ENCODE measurements at regions not wholly inside any gene's neighbourhood (a gene's known extent, or its start where the extent isn't known, plus 50 kb on each side); places are given as distances from the start of the nearest gene placed in this dataset.
A peak's percentile ranks its signal among the peaks of the same experiment; 100 is the strongest.

DNA sequence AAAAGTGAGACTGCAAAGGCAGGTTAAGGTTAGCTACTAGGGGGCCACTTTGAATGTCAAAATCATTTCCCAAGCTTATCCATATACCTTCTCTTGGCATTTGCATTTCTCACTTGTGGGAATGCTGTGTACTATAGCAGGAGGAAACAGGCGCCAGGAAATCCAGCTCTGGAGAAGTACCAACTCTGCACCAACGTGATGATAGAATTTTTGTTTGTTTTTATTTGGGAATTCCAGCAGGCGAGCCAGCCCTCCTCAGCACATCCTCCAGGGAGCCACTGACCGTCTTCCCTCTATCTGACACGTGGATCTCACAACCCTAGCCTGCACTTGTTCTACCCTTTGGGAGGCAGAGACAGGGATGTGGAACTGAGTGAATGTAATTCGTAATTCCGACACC lies 318.0 kb downstream of the ACTL7B start:
- Histone ChIP-seq H3K79me1 (ENCODE audit: low read depth in 1 of 2, low read length in 2 of 2) (no peaks in the 10 kb centered on the region), H4K8ac (ENCODE audit: low read depth in 2 of 2, low read length in 2 of 2) (peak overlapping the region in 1 of 2 experiments; percentile 49; a peak in 1 of 4 replicates), H3K56ac (ENCODE audit: extremely low read depth, insufficient read depth, low read length) (no peak overlapping the region), H3K9me3 (ENCODE audit: control insufficient read depth, insufficient read depth, low read length) (peaks cover 4% of the 10 kb centered on the region; the same call in 1 of the 2 replicates), H3K9me1 (ENCODE audit: insufficient read depth, low read length) (peaks cover 6% of the 10 kb centered on the region), H3K23ac (ENCODE audit: low read depth, low read length) (no peak overlapping the region), H3K36me3 (ENCODE audit: control insufficient read depth, insufficient read depth, low read length) (no peaks in the 10 kb centered on the region), H2BK20ac (ENCODE audit: low read depth, low read length) (peak overlapping the region; percentile 46; the same call in 1 of the 2 replicates), H3K18ac (ENCODE audit: low read depth, low read length) (peak overlapping the region; percentile 54; the same call in 1 of the 2 replicates), H2BK120ac (ENCODE audit: low read depth, low read length) (peak overlapping the region; percentile 25; the same call in 1 of the 2 replicates), H2BK15ac (ENCODE audit: low read depth, low read length) (peak overlapping the region; percentile 3; the same call in 1 of the 3 replicates), H4K5ac (ENCODE audit: low read depth, low read length) (no peak overlapping the region), H3K4me3 (ENCODE audit: insufficient read depth, low read depth, low read length) (no peak overlapping the region), H3K4me1 (ENCODE audit: control insufficient read depth, insufficient read depth, low read length) (peaks cover 10% of the 10 kb centered on the region), H4K91ac (ENCODE audit: insufficient read depth, low read depth, low read length) (0 out of 2 replicates have a peak overlapping the region, but pooled peaks have one; percentile 6), H3K14ac (replicated peaks; ENCODE audit: low read depth, low read length) (0 out of 2 replicates have a peak overlapping the region, but pooled peaks have one; percentile 32), H2BK5ac (ENCODE audit: low read depth, low read length, poor library complexity, severe bottlenecking) (no peak overlapping the region), H3K4ac (ENCODE audit: low read depth, low read length) (peak overlapping the region; percentile 37), H4K20me1 (ENCODE audit: insufficient read depth, low read length) (no peaks in the 10 kb centered on the region), H2AK5ac (ENCODE audit: low read depth, low read length) (peak overlapping the region; percentile 65), H3K27me3 (ENCODE audit: control insufficient read depth, insufficient read depth, low read length) (no peaks in the 10 kb centered on the region), H3K4me2 (ENCODE audit: low read depth, low read length) (no peak overlapping the region), H2AK9ac (replicated peaks; ENCODE audit: low read depth, low read length, poor library complexity) (no peak overlapping the region), H2AFZ (replicated peaks; ENCODE audit: low read length, poor library complexity) (peak overlapping the region; percentile 68), H3K27ac (ENCODE audit: insufficient read depth, low read length) (no peak overlapping the region), H3K9ac (ENCODE audit: low read depth, low read length) (no peak overlapping the region)
- ChIA-PET CTCF (no interaction called here), POLR2A (ENCODE audit: unreplicated experiment) (no interaction called here)
- in situ Hi-C loops (cut with MboI; ENCODE audit: low sequenced_read_pairs): no loop called here
- TF ChIP-seq RCOR1 (IDR thresholded peaks at IDR 0.05; ENCODE audit: insufficient replicate concordance, low read length) (no peak), CHD1 (IDR thresholded peaks at IDR 0.05; ENCODE audit: low read depth, low read length) (no peak), NFE2L2 (IDR thresholded peaks at IDR 0.05; ENCODE audit: low read depth, low read length) (no peak), MXI1 (IDR thresholded peaks at IDR 0.05; ENCODE audit: borderline replicate concordance, low read depth, low read length) (no peak), SMC3 (IDR thresholded peaks at IDR 0.05; ENCODE audit: low read depth, low read length) (no peak), RFX5 (IDR thresholded peaks at IDR 0.05; ENCODE audit: low read depth, low read length) (no peak), FOS (IDR thresholded peaks at IDR 0.05; ENCODE audit: low read depth, low read length) (no peak), MAZ (IDR thresholded peaks at IDR 0.05; ENCODE audit: borderline replicate concordance, low read depth, low read length) (no peak), BHLHE40 (IDR thresholded peaks at IDR 0.05; ENCODE audit: low read depth, low read length) (no peak), RAD21 (IDR thresholded peaks at IDR 0.05; ENCODE audit: low read length) (no peak), CEBPB (IDR thresholded peaks at IDR 0.05; ENCODE audit: low read depth, low read length) (no peak), POLR2A (IDR thresholded peaks at IDR 0.05; ENCODE audit: low read depth, low read length) (no peak), MAFK (IDR thresholded peaks at IDR 0.05; ENCODE audit: low read depth, low read length) (no peak)
- TF ChIP-seq, protein P1, sequence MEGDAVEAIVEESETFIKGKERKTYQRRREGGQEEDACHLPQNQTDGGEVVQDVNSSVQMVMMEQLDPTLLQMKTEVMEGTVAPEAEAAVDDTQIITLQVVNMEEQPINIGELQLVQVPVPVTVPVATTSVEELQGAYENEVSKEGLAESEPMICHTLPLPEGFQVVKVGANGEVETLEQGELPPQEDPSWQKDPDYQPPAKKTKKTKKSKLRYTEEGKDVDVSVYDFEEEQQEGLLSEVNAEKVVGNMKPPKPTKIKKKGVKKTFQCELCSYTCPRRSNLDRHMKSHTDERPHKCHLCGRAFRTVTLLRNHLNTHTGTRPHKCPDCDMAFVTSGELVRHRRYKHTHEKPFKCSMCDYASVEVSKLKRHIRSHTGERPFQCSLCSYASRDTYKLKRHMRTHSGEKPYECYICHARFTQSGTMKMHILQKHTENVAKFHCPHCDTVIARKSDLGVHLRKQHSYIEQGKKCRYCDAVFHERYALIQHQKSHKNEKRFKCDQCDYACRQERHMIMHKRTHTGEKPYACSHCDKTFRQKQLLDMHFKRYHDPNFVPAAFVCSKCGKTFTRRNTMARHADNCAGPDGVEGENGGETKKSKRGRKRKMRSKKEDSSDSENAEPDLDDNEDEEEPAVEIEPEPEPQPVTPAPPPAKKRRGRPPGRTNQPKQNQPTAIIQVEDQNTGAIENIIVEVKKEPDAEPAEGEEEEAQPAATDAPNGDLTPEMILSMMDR (conservative IDR thresholded peaks at IDR 0.05; ENCODE audit: low read depth, low read length): no peak
- TF ChIP-seq, protein P2, sequence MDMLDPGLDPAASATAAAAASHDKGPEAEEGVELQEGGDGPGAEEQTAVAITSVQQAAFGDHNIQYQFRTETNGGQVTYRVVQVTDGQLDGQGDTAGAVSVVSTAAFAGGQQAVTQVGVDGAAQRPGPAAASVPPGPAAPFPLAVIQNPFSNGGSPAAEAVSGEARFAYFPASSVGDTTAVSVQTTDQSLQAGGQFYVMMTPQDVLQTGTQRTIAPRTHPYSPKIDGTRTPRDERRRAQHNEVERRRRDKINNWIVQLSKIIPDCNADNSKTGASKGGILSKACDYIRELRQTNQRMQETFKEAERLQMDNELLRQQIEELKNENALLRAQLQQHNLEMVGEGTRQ (IDR thresholded peaks at IDR 0.05; ENCODE audit: low read depth, low read length): no peak
- TF ChIP-seq, protein P3, sequence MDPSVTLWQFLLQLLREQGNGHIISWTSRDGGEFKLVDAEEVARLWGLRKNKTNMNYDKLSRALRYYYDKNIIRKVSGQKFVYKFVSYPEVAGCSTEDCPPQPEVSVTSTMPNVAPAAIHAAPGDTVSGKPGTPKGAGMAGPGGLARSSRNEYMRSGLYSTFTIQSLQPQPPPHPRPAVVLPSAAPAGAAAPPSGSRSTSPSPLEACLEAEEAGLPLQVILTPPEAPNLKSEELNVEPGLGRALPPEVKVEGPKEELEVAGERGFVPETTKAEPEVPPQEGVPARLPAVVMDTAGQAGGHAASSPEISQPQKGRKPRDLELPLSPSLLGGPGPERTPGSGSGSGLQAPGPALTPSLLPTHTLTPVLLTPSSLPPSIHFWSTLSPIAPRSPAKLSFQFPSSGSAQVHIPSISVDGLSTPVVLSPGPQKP (IDR thresholded peaks at IDR 0.05; ENCODE audit: borderline replicate concordance, low read depth, low read length): no peak
- peak; percentile 16 for DNase-seq
- ATAC-seq (ENCODE audit: low read depth): peak; percentile 30; the same call in 1 of the 2 replicates
- BruUV-seq (replicated peaks): no TSS peak
- no CpG with 5 or more reads among the region's 7 CpGs for WGBS, 2 experiments (ENCODE audit: extremely low coverage in 2 of 2, insufficient read length in 1 of 2)
- dilution Hi-C loops (cut with HindIII; ENCODE audit: low sequenced_read_pairs, unreplicated experiment): no loop called here
- intact Hi-C loops (cut with micrococcal nuclease): no loop called here
